HG02981 (cell line): ENCODE measurements at regions not wholly inside any gene's neighbourhood (a gene's known extent, or its start where the extent isn't known, plus 50 kb on each side); places are given as distances from the start of the nearest gene placed in this dataset.

ENCODE experiments used
- ATAC-seq: cut with Tn5 transposase; IDR thresholded peaks from one replicate; pipeline ENCODE4 v1.9.1; 2021; ENCODE audit warnings: mild to moderate bottlenecking, moderate library complexity; ENCODE audit not compliant: unreplicated experiment

- no peak for ATAC-seq
These were observed 268.2 kb upstream of the PRDM1 start for GRCh38 chr6:105817961-105818360.

GRCh38 chr6:105817370-105817769, 268.8 kb upstream of the PRDM1 start:
- no peak for ATAC-seq

GRCh38 chr6:105816847-105817246, 269.3 kb upstream of the PRDM1 start:
- no peak for ATAC-seq

GRCh38 chr6:105815661-105816555, 270.2 kb upstream of the PRDM1 start:
- ATAC-seq = no peak

- no peak for ATAC-seq
These were observed 271.2 kb upstream of the PRDM1 start for GRCh38 chr6:105814745-105815536.

- ATAC-seq = no peak
These were observed 275.1 kb upstream of the PRDM1 start for GRCh38 chr6:105810922-105811482.

GRCh38 chr6:105810105-105810921, 275.8 kb upstream of the PRDM1 start:
- peak; percentile 70 for ATAC-seq

GRCh38 chr6:105808571-105808970, 277.6 kb upstream of the PRDM1 start:
- no peak for ATAC-seq

- no peak for ATAC-seq
These were observed 278.2 kb upstream of the PRDM1 start for GRCh38 chr6:105807905-105808304.

GRCh38 chr6:105806486-105806920, 279.6 kb upstream of the PRDM1 start:
- no peak for ATAC-seq

- no peak for ATAC-seq
These were observed 280.6 kb upstream of the PRDM1 start for GRCh38 chr6:105805501-105806023.

GRCh38 chr6:105804424-105804823, 281.7 kb upstream of the PRDM1 start:
- ATAC-seq = no peak

GRCh38 chr6:105804000-105804399, 282.1 kb upstream of the PRDM1 start:
- no peak for ATAC-seq

GRCh38 chr6:105803442-105803841, 282.7 kb upstream of the PRDM1 start:
- ATAC-seq = no peak

- no peak for ATAC-seq
These were observed 283.4 kb upstream of the PRDM1 start for GRCh38 chr6:105802703-105803102.

GRCh38 chr6:105800871-105801270, 285.3 kb upstream of the PRDM1 start:
- ATAC-seq = no peak

GRCh38 chr6:105800398-105800797, 285.7 kb upstream of the PRDM1 start:
- no peak for ATAC-seq

GRCh38 chr6:105799056-105799455, 287.1 kb upstream of the PRDM1 start:
- no peak for ATAC-seq

- no peak for ATAC-seq
These were observed 288.1 kb upstream of the PRDM1 start for GRCh38 chr6:105797983-105798453.

- ATAC-seq = no peak
These were observed 288.7 kb upstream of the PRDM1 start for GRCh38 chr6:105797286-105797979.
